Effector memory CD8-positive, alpha-beta T cell (primary cell): ENCODE measurements at regions not wholly inside any gene's neighbourhood (a gene's known extent, or its start where the extent isn't known, plus 50 kb on each side); places are given as distances from the start of the nearest gene placed in this dataset.

Experiments used
- ATAC-seq: fragments of 150-1000 bp; cut with Tn5 transposase; replicated peaks from 2 replicates; pipeline ENCODE4 v1.10.0; 2021; ENCODE audit warnings: mild to moderate bottlenecking, moderate library complexity
- DNase-seq, 3 experiments: peaks; one replicate each; pipeline ENCODE4 v3.0.0; 2021
- H3K27ac Mint-ChIP-seq, 2 donors: one replicate each; pipeline ENCODE4 v1.8.0; 2022; ENCODE audit warnings: mild to moderate bottlenecking in 2 of 2, mixed read lengths in 2 of 2, moderate library complexity in 2 of 2
- H3K27me3 Mint-ChIP-seq, 2 donors: one replicate each; pipeline ENCODE4 v1.8.0; 2022; ENCODE audit warnings: mixed read lengths in 2 of 2
- H3K36me3 Mint-ChIP-seq: one replicate; pipeline ENCODE4 v1.8.0; 2022; ENCODE audit warnings: mild to moderate bottlenecking, moderate library complexity, mixed read lengths; ENCODE audit not compliant: insufficient read depth
- H3K4me1 Mint-ChIP-seq, 2 donors: one replicate each; pipeline ENCODE4 v1.8.0; 2022; ENCODE audit warnings: low read depth in 2 of 2, mixed read lengths in 2 of 2
- H3K4me3 Mint-ChIP-seq, 2 donors: one replicate each; pipeline ENCODE4 v1.8.0; 2022; ENCODE audit warnings: mild to moderate bottlenecking in 2 of 2, mixed read lengths in 2 of 2, moderate library complexity in 2 of 2
- H3K9me3 Mint-ChIP-seq, 2 donors: one replicate each; pipeline ENCODE4 v1.8.0; 2022; ENCODE audit warnings: mixed read lengths in 2 of 2

GRCh38 chr2:128444816-128445522, 126.3 kb upstream of the HS6ST1 start:
- H3K36me3 Mint-ChIP-seq = no peaks in the 10 kb centered on the region
- DNase-seq (no peak), ATAC-seq (no peak)
- H3K9me3 Mint-ChIP-seq = no peaks in the 10 kb centered on the region
- H3K4me1 Mint-ChIP-seq = no peaks in the 10 kb centered on the region
- peaks cover 27 to 65% of the 10 kb centered on the region in 2 donors for H3K27me3 Mint-ChIP-seq
- H3K4me3 Mint-ChIP-seq = no peak overlapping the region
- H3K27ac Mint-ChIP-seq = no peak overlapping the region

GRCh38 chr2:128445523-128445900, 126.8 kb upstream of the HS6ST1 start:
- no peak for ATAC-seq
- Mint-ChIP-seq H3K4me1 (no peaks in the 10 kb centered on the region), H3K9me3 (no peaks in the 10 kb centered on the region), H3K4me3 (no peak overlapping the region), H3K36me3 (no peaks in the 10 kb centered on the region), H3K27ac (no peak overlapping the region), H3K27me3 (peaks cover 21 to 60% of the 10 kb centered on the region in 2 donors)
- DNase-seq = no peak

GRCh38 chr2:128446049-128446873, 127.6 kb upstream of the HS6ST1 start:
- ATAC-seq (no peak), DNase-seq (no peak)
- H3K36me3 Mint-ChIP-seq = no peaks in the 10 kb centered on the region
- no peak overlapping the region for H3K4me3 Mint-ChIP-seq
- H3K27me3 Mint-ChIP-seq = peaks cover 14 to 56% of the 10 kb centered on the region in 2 donors
- H3K9me3 Mint-ChIP-seq = no peaks in the 10 kb centered on the region
- H3K4me1 Mint-ChIP-seq = no peaks in the 10 kb centered on the region
- H3K27ac Mint-ChIP-seq = no peak overlapping the region

- ATAC-seq (no peak), DNase-seq (no peak)
- Mint-ChIP-seq H3K9me3 (no peaks in the 10 kb centered on the region), H3K27me3 (peaks cover 12 to 56% of the 10 kb centered on the region in 2 donors), H3K36me3 (no peaks in the 10 kb centered on the region), H3K4me1 (no peaks in the 10 kb centered on the region), H3K27ac (no peak overlapping the region), H3K4me3 (no peak overlapping the region)
Measured at GRCh38 chr2:128446874-128447537, 128.3 kb upstream of the HS6ST1 start.

- Mint-ChIP-seq H3K4me3 (no peak overlapping the region), H3K4me1 (no peaks in the 10 kb centered on the region), H3K27me3 (peaks cover 17 to 58% of the 10 kb centered on the region in 2 donors), H3K36me3 (no peaks in the 10 kb centered on the region), H3K27ac (no peak overlapping the region), H3K9me3 (no peaks in the 10 kb centered on the region)
- DNase-seq (no peak), ATAC-seq (no peak)
Measured at GRCh38 chr2:128447538-128447995, 128.9 kb upstream of the HS6ST1 start.

- Mint-ChIP-seq H3K27me3 (peaks cover 27 to 59% of the 10 kb centered on the region in 2 donors), H3K27ac (no peak overlapping the region)
- no peak for ATAC-seq
Measured at GRCh38 chr2:128448331-128449225, 129.9 kb upstream of the HS6ST1 start.

GRCh38 chr2:128449226-128450061, 130.8 kb upstream of the HS6ST1 start:
- H3K4me3 Mint-ChIP-seq = no peak overlapping the region
- peaks cover 31 to 59% of the 10 kb centered on the region in 2 donors for H3K27me3 Mint-ChIP-seq
- no peaks in the 10 kb centered on the region for H3K36me3 Mint-ChIP-seq
- DNase-seq (no peak), ATAC-seq (no peak)
- H3K9me3 Mint-ChIP-seq = no peaks in the 10 kb centered on the region
- no peaks in the 10 kb centered on the region for H3K4me1 Mint-ChIP-seq
- H3K27ac Mint-ChIP-seq = no peak overlapping the region

More at GRCh38 chr2:128448331-128449225, 129.9 kb upstream of the HS6ST1 start:
- no peaks in the 10 kb centered on the region for H3K9me3 Mint-ChIP-seq
- H3K4me1 Mint-ChIP-seq = no peaks in the 10 kb centered on the region
- DNase-seq = no peak
- H3K36me3 Mint-ChIP-seq = no peaks in the 10 kb centered on the region
- no peak overlapping the region for H3K4me3 Mint-ChIP-seq

- no peaks in the 10 kb centered on the region for H3K9me3 Mint-ChIP-seq
- H3K4me3 Mint-ChIP-seq = no peak overlapping the region
- H3K27me3 Mint-ChIP-seq = peaks cover 32 to 63% of the 10 kb centered on the region in 2 donors
- H3K4me1 Mint-ChIP-seq = no peaks in the 10 kb centered on the region
- no peak overlapping the region for H3K27ac Mint-ChIP-seq
- no peak for ATAC-seq
- H3K36me3 Mint-ChIP-seq = no peaks in the 10 kb centered on the region
- DNase-seq = no peak
Measured at GRCh38 chr2:128450211-128451024, 131.8 kb upstream of the HS6ST1 start.

- H3K27ac Mint-ChIP-seq = no peak overlapping the region
- no peak for DNase-seq
Measured at GRCh38 chr2:128451084-128452023, 132.7 kb upstream of the HS6ST1 start.

GRCh38 chr2:128452024-128452411, 133.3 kb upstream of the HS6ST1 start:
- H3K9me3 Mint-ChIP-seq = no peaks in the 10 kb centered on the region
- H3K27ac Mint-ChIP-seq = no peak overlapping the region

More at GRCh38 chr2:128451084-128452023, 132.7 kb upstream of the HS6ST1 start:
- Mint-ChIP-seq H3K36me3 (no peaks in the 10 kb centered on the region), H3K4me3 (no peak overlapping the region), H3K4me1 (no peaks in the 10 kb centered on the region), H3K27me3 (peaks cover 38 to 63% of the 10 kb centered on the region in 2 donors), H3K9me3 (no peaks in the 10 kb centered on the region)
- ATAC-seq = no peak

More at GRCh38 chr2:128452024-128452411, 133.3 kb upstream of the HS6ST1 start:
- no peak for ATAC-seq
- H3K36me3 Mint-ChIP-seq = no peaks in the 10 kb centered on the region
- DNase-seq = no peak
- no peaks in the 10 kb centered on the region for H3K4me1 Mint-ChIP-seq
- peaks cover 39 to 63% of the 10 kb centered on the region in 2 donors for H3K27me3 Mint-ChIP-seq
- no peak overlapping the region for H3K4me3 Mint-ChIP-seq
